ENCODE measurements at regions not wholly inside any gene's neighbourhood (a gene's known extent, or its start where the extent isn't known, plus 50 kb on each side); places are given as distances from the start of the nearest gene placed in this dataset.

DNA sequence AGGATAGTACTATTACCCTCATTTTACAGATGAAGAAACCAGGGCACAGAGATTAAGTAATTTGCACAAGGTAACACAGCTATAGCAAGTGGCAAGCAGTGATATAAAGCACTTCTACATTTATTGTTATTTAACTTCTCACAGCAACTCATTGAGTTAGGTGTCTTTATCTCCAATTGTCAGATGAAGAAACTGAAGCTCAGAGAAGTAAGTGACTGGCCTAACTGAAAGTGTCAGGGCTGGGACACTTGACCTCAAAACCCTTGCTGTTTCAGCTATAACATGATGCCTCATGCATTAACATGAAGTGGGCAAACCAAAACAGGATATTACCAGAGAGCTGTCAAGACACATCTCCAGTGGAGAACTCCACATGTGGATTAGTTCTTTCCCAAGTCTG, 65.8 kb upstream of the LEKR1 start:
- no peak for DNase-seq

DNA sequence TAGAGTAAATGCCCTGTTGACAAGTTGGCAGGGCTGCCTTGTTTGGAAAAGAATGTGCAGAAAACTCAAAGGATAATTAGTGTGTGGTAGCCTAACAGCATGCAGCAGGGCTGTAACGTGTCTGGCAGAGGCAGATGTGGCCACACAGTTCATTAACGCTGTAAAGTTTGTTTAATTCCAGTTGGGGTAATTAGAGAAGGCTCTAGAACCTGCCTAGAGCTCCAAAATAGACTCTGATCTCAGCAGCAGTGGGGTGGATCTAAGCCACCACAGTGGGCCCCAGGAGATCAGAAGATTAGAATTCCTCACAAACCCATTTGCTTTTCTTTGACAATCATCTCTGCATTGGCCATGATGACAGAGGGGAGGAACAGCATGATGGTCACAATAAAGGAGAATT, 65.1 kb upstream of the LEKR1 start:
- no peak for DNase-seq

DNA sequence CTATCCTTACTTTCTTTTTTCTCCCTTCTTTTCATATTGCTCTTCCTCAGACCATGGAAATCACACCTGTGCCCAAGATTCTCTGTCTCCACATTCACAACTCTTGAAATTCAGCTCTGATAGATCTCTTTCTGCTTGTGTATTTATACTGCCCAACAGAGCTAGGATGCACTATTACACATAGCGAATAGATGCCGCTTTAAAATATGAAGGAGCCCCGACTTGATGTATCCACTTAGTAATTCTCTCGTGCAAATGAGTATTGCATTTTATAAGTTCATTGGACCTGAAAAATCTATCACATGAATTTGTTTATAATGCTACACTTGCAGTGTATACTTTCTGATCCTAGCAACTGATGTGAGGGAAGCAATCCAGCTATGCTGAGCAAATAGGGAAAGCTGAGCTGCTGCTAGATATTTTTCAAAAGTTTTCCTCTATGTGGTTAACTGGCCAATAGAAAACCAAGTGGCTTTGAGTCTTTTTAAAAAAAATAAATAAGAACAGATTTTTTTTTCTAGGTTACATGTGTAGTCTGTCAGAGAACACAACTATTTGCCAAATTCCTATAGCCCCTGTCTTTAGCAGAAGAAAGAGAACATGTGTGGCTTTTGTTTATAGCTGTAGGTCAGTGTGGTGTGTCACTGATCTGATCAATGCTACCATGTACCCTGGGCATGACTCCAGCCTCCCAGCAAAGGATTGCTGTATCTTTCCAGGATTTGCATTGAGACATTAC, 64.3 kb upstream of the LEKR1 start:
- no peak for DNase-seq

DNA sequence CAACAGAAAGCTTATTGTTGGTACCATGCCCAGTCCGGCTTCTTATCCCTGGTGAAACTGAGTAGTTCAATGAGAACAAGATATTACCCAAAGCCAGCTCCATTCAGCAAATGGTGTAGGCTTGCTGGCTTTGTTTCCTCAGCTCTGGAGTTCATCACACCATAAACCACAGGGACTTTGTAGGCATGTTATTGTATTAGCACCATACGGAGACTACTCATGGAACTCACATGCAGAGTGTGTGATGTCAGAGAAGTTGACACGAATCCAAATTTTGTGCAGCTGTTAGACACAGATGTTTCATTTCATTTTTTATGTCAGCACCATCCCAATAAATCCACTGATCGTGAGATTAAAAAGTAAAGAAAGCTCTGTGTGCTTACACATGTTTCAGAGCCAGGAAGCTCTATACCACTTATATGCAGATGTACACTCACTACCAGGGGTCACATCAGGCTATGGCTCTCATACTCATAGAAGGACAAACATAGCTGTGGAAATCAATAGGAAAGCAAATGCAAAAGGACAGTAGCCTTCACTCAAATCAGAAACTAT, 63.4 kb upstream of the LEKR1 start:
- no peak for DNase-seq

DNA sequence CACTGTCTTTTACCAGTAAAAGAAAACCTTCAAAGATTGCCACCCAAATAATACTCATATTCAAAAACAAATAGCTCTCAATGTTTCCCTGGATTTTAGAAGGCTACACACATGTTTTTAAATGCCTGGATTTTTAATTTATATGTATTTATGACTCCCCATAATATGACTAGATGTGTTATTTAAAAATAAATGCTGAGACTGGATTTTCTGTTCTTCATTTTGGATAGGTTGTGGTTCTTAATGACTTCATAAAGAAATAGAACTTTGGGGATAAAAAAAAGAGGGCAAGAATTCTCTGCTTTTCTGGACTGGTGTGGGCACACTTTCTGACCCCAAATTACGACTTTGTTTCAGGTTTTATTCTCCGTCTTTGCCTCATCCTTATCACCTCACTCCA, 62.8 kb upstream of the LEKR1 start:
- DNase-seq: no peak

DNA sequence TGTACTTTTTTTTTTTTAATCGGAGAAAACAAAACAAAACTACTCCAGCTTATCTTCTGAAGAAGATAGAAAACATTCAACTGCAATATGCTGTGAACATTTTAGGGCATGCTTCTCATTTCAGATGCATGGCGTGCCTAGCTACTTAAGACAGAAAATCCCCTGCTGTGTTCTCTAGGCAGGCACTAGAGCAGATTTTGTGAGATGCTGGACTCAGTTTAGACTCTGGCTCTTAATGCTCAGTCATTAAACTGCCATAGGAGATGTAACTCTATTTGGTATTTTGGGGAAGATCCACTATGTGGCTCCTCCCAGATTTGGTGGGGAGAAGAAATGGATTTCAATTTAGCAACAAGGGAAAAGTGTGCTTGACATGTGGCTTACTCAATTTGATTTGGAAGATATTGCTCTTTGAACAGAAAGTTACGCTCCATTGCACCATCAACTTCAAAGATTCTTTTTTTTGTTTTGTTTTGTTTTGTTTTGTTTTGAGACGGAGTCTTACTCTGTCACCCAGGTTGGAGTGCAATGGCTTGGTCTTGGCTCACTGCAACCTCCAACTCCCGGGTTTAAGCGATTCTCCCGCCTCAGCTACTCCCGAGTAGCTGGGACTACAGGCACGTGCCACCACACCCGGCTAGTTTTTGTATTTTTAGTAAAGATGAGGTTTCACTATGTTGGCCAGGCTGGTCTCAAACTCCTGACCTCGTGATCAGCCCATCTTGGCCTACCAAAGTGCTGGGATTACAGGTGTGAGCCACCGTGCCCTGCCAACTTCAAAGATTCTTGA, 62.0 kb upstream of the LEKR1 start:
- DNase-seq: no peak

DNA sequence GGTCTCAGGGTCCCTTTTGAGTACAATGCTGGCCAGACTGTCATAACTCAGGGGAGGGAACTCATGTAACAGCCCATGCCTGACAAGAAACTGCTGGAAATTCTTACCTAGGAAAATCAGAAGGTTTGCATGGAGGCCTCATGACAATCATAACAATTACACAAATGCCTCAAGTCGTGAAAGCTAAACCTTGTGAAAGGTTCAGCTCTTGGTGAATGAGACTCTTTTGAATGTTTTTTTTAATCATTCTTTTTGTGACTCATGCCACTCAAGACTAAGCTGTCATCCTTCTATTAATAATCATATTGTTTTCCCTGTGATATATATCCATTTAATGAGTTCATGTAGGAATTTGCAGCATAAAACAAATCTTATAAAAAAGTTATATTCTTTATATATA, 61.4 kb upstream of the LEKR1 start:
- DNase-seq: peak; percentile 12

DNA sequence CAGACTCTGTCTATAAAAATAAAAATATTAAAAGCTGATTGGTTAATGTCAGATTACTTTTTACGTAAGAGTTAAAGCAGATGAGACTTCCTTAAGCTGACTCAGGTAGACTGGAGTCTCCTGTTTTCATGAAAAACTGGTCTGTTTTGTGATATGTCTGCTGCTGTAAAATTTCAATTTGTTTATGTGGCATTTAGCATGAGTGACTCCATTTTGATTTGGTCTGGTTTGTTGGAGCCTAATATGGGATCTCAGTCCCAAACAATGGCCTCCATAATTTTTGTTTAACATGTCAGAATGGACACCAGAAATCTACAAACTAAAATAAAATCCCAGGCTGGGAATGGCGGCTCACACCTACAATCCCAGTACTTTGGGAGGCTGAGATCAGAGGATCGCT, 57.8 kb upstream of the LEKR1 start:
- DNase-seq: no peak

DNA sequence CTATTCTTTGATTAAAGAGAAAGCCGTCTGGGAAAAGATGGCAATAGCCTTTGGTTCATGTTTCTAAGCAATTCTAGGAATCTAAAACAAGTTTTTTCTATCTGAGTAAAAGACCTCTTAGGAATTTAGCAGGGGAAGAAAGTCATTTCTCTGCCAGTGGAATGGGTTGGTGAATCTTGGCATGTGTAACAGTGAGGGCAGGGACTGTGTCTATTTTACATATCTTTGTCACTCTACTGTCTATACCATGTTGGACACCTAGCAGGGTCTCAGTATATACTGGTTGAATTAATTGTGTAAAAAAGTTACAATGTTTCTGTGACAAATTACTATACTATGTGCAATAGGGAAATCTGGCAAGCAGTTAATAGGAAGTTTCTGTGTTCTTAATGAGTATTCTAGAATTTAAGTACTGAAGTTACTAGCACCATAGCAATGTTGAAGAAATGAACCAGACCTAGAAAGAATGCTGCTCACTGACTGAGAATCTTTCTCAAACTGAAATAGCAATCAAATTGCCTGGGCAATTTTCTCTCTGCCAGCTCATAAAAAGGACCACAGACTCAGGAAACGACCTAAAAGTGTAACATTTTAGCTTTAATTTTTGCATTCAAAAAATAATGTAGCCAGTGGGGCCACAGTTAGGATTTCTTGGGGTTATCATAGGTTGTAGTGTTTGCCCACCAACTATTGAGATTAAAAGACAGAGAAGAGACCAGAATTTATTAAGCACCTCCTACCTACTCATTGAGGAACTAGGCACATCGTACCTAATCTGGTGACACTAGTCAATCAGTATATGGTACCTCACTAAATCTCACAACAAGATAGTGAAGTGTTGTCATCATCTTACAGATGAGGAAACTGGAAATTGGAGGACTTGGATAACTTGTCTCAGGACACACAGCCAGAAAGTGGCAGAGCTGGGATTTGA, 56.2 kb upstream of the LEKR1 start:
- DNase-seq: no peak

DNA sequence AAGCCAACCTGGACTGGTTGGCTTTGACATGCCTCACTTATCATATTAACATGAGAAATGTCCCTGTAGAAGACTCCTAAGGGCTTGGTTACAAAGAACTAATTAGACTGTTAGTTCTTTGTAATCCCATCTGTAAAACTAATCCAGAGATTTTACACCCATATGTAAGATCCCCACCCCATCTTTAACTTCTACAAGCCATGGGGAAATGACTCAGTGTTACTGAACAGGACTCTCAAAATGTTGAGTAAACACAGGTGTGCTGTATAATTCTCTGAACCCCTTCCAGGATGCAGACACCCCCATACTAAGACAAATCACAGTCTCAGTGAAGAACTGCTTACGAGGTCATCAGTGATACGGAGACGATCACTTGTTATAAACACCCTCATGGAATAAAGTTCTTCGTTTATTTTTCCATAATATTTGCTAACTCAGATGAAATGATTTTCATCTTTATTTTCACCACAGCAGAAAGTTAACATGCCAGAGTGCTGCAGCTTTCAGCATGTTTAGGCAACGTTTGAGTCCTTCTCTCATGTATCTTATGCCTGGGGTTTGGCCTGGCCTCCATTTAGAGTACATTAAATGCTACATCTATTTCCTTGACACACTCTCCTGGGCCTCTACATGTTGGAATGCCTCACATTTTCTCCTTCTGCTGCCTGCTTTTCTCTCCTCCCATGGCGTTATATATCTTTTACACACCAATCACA, 55.3 kb upstream of the LEKR1 start:
- DNase-seq: no peak

DNA sequence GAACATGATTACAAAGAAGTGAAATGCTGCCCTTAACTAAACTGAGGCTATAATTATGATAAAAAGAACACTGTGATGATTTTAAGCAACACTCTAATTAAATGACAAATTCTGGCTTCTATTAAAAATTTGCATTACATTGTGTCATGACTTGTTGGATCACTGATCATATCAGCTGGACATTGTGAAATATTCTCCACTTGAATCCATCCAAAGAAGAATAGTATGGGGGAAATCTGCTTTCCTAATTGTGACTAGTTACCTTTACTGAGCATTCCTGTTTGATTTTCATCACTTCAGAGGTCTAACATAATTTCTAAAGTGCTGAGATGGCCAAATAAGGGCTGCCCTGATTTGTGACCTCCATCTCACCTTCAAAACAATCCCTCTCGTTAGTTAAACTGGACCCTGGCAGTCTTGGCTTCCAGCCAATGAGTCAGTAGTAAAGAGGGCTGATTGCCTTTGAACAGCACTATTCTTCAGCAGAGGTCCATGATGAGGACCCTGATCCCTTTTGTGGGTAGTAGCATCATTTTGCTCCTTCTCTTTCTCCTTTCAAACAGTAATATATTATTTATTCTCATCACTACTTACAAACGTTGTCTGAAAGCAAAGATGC, 53.5 kb upstream of the LEKR1 start:
- no peak for DNase-seq

DNA sequence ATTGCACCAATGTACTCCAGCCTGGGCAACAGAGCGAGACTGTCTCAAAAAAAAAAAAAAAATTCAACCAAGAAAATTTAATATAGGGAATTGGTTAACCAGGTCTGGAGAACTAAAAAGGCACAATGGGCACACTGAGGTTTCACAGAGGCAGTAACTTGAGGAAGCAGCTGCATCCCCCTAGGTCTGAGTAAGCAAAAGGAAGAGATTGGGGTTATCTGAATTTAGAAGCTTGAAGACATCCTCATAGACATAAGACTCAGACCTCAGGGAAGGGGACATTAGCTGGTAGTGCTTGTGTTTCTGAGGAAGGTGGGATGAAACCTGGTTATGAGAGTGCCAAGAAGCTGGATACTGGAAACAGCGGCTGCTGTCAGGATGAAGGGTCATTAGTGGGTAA, 50.1 kb upstream of the LEKR1 start:
- DNase-seq: no peak

All from NCI-H226 (cell line).